PC-3 (cell line): ENCODE measurements at regions not wholly inside any gene's neighbourhood (a gene's known extent, or its start where the extent isn't known, plus 50 kb on each side); places are given as distances from the start of the nearest gene placed in this dataset.
"Not testable (repeated sequence)": the region's sequence is repeated elsewhere in the genome, so short reads cannot be mapped to it uniquely, and the experiment has no call there.

Experiments
- EZH2 ChIP-seq: fragments of 300-600 bp; sonication (generic); IDR thresholded peaks from one replicate; pipeline ENCODE4 v1.6.1; 2017; ENCODE audit warnings: antibody characterized with exemption, mild to moderate bottlenecking, low read length; ENCODE audit not compliant: unreplicated experiment
- EZH2phosphoT487 ChIP-seq: fragments of 300-600 bp; sonication (generic); IDR thresholded peaks from 2 replicates; pipeline ENCODE4 v1.6.1; 2018; ENCODE audit warnings: mild to moderate bottlenecking, antibody characterized with exemption, low read length, borderline replicate concordance
- TF ChIP-seq, protein P1 (sequence below): fragments of 300-600 bp; sonication (generic); conservative IDR thresholded peaks from 2 replicates; pipeline ENCODE4 v1.5.1; 2017; ENCODE audit warnings: antibody characterized with exemption, low read depth, mild to moderate bottlenecking, low read length

DNA sequence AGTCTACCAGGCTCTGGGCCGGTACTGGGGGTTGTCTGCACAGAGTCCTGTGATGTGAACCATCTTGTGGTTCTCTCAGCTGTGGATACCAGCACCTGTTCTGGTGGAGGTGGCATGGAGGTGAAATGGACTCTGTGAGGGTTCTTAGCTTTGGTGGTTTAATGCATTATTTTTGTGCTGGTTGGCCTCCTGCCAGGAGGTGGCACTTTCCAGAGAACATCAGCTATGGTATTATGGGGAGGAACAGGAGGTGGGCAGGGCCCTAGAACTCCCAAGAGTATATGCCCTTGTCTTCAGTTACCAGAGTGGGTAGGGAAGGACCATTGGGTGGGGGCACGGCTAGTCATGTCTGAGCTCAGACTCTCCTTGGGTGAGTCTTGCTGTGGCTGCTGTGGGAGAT is 187.1 kb downstream of the ACTR3B start:
- not testable (repeated sequence) for TF ChIP-seq EZH2, EZH2phosphoT487
- TF ChIP-seq, protein P1, sequence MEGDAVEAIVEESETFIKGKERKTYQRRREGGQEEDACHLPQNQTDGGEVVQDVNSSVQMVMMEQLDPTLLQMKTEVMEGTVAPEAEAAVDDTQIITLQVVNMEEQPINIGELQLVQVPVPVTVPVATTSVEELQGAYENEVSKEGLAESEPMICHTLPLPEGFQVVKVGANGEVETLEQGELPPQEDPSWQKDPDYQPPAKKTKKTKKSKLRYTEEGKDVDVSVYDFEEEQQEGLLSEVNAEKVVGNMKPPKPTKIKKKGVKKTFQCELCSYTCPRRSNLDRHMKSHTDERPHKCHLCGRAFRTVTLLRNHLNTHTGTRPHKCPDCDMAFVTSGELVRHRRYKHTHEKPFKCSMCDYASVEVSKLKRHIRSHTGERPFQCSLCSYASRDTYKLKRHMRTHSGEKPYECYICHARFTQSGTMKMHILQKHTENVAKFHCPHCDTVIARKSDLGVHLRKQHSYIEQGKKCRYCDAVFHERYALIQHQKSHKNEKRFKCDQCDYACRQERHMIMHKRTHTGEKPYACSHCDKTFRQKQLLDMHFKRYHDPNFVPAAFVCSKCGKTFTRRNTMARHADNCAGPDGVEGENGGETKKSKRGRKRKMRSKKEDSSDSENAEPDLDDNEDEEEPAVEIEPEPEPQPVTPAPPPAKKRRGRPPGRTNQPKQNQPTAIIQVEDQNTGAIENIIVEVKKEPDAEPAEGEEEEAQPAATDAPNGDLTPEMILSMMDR, result not testable (repeated sequence)
